GM12878 (cell line): ENCODE measurements at regions not wholly inside any gene's neighbourhood (a gene's known extent, or its start where the extent isn't known, plus 50 kb on each side); places are given as distances from the start of the nearest gene placed in this dataset.

Experiments used
- ATAC-seq: fragments of 200-7000 bp; cut with Tn5 transposase; 3 replicates; pipeline ENCODE4 v1.9.1; 2020; ENCODE audit warnings: mild to moderate bottlenecking, moderate library complexity
- BruUV-seq: library from RNA; stranded (reverse); fragments of 400-500 nt; replicated peaks from 2 replicates; lab custom pipeline; 2021; lab: Mats Ljungman, UMichigan
- CTCF ChIA-PET: fragments of 300-600 bp; sonication (Branson Sonifier 250); formaldehyde crosslinking; extraction: SDS; loops from one replicate; lab custom pipeline; 2021; ENCODE audit warnings: inconsistent platforms; lab: Yijun Ruan, JAX
- POLR2A ChIA-PET: fragments of 350-600 bp; formaldehyde crosslinking; extraction: SDS; loops from one replicate; lab custom pipeline; 2021; ENCODE audit warnings: inconsistent platforms; lab: Charles Lee
- RAD21 ChIA-PET: fragments of 300-600 bp; sonication (Branson Sonifier 250); formaldehyde crosslinking; loops from one replicate; lab custom pipeline; 2023; ENCODE audit warnings: antibody characterized with exemption; ENCODE audit not compliant: unreplicated experiment; lab: Charles Lee
- SMC1A ChIA-PET: fragments of 300-600 bp; sonication (Branson Sonifier 250); formaldehyde crosslinking; loops from one replicate; lab custom pipeline; 2023; ENCODE audit not compliant: unreplicated experiment, uncharacterized antibody; lab: Charles Lee
- DNase-seq: peaks from one replicate; pipeline ENCODE4 v3.0.0-alpha.2; 2011; ENCODE audit warnings: low read depth, low spot score
- FAIRE-seq: peaks from 3 replicates; lab custom pipeline; 2011; peaks lifted over from hg19 to GRCh38; lab: Jason Lieb, UNC
- H2AFZ ChIP-seq: 2 replicates; pipeline ENCODE4 v1.6.0; 2011; ENCODE audit warnings: low read depth, low read length, control low read depth; ENCODE audit not compliant: control insufficient read depth
- H3K27ac ChIP-seq: 2 replicates; pipeline ENCODE4 v1.5.1; 2011; ENCODE audit warnings: control low read depth; ENCODE audit not compliant: control insufficient read depth, insufficient read depth
- H3K27me3 ChIP-seq, 2 experiments: replicated peaks in 1 of 2; 2 replicates each; pipeline versions ENCODE4 v1.6.0 to v1.6.1; 2011; ENCODE audit warnings: low read length in 1 of 2; ENCODE audit not compliant: control insufficient read depth in 2 of 2, insufficient read depth in 2 of 2
- H3K36me3 ChIP-seq, 2 experiments: 2 replicates each; pipeline ENCODE4 v1.5.1; 2011; ENCODE audit warnings: low read length in 1 of 2; ENCODE audit not compliant: control insufficient read depth in 2 of 2, insufficient read depth in 2 of 2
- H3K4me1 ChIP-seq: 2 replicates; pipeline ENCODE4 v1.6.1; 2011; ENCODE audit warnings: mild to moderate bottlenecking, low read length, moderate library complexity, mixed read lengths; ENCODE audit not compliant: control insufficient read depth, insufficient read depth
- H3K4me2 ChIP-seq: 2 replicates; pipeline ENCODE4 v1.6.0; 2011; ENCODE audit warnings: control low read depth; ENCODE audit not compliant: control insufficient read depth, insufficient read depth
- H3K4me3 ChIP-seq: fragments of 200-600 bp; sonication (generic); 2 replicates; pipeline ENCODE4 v1.5.1; 2016
- H3K79me2 ChIP-seq: 2 replicates; pipeline ENCODE4 v1.6.0; 2011; ENCODE audit warnings: low read length; ENCODE audit not compliant: control insufficient read depth, insufficient read depth
- H3K9ac ChIP-seq: 2 replicates; pipeline ENCODE4 v1.8.0; 2011; ENCODE audit warnings: low read length, control low read depth, mixed read lengths; ENCODE audit not compliant: control insufficient read depth, insufficient read depth
- H3K9me3 ChIP-seq: replicated peaks from 3 replicates; pipeline ENCODE4 v1.5.1; 2011; ENCODE audit warnings: mild to moderate bottlenecking, low read length; ENCODE audit not compliant: control insufficient read depth, insufficient read depth
- H4K20me1 ChIP-seq: 2 replicates; pipeline ENCODE4 v1.6.0; 2011; ENCODE audit not compliant: control insufficient read depth, insufficient read depth
- ATF2 ChIP-seq: IDR thresholded peaks from 2 replicates; pipeline ENCODE4 v1.6.1; 2012; ENCODE audit warnings: low read length, inconsistent platforms
- BCL3 ChIP-seq: IDR thresholded peaks from 2 replicates; pipeline ENCODE4 v1.6.1; 2011; ENCODE audit warnings: borderline replicate concordance, low read depth, mild to moderate bottlenecking, moderate library complexity, low read length; ENCODE audit not compliant: insufficient read depth, poor library complexity, severe bottlenecking
- BMI1 ChIP-seq: fragments of 450-650 bp; IDR thresholded peaks from 2 replicates; pipeline ENCODE4 v1.6.1; 2016; ENCODE audit warnings: mild to moderate bottlenecking, moderate library complexity, borderline replicate concordance
- CBX5 ChIP-seq: sonication (generic); IDR thresholded peaks from 2 replicates; pipeline ENCODE4 v1.6.1; 2016; ENCODE audit warnings: low read depth, moderate library complexity, mild to moderate bottlenecking, inconsistent platforms
- GABPA ChIP-seq: IDR thresholded peaks from 2 replicates; pipeline ENCODE4 v1.6.1; 2014; ENCODE audit warnings: antibody characterized with exemption, low read depth, mild to moderate bottlenecking, inconsistent platforms
- HCFC1 ChIP-seq: fragments of 150-350 bp; IDR thresholded peaks from 2 replicates; pipeline ENCODE4 v1.6.1; 2014; ENCODE audit warnings: low read length
- IKZF2 ChIP-seq, 2 experiments: fragments of 450-650 bp; IDR thresholded peaks; 2 replicates each; pipeline ENCODE4 v1.6.1; 2017; ENCODE audit warnings: mild to moderate bottlenecking in 2 of 2, moderate library complexity in 2 of 2
- IRF3 ChIP-seq: fragments of 450-650 bp; IDR thresholded peaks from 2 replicates; pipeline ENCODE4 v1.6.1; 2014; ENCODE audit warnings: mild to moderate bottlenecking
- NFYB ChIP-seq: IDR thresholded peaks from 2 replicates; pipeline ENCODE4 v1.6.1; 2011; ENCODE audit warnings: low read depth, mild to moderate bottlenecking, low read length, improper control_type of control experiment, moderate library complexity; ENCODE audit not compliant: insufficient read depth
- SIX5 ChIP-seq: IDR thresholded peaks from 2 replicates; pipeline ENCODE4 v1.6.1; 2011; ENCODE audit warnings: mild to moderate bottlenecking, low read depth, low read length, moderate library complexity; ENCODE audit not compliant: severe bottlenecking
- ZNF687 ChIP-seq: fragments of 450-650 bp; IDR thresholded peaks from 2 replicates; pipeline ENCODE4 v1.6.1; 2017; ENCODE audit warnings: mild to moderate bottlenecking, moderate library complexity
- WGBS: methylation state at CpG from one replicate; pipeline ENCODE4 v1.1.6; 2016; ENCODE audit warnings: low lambda C conversion rate; ENCODE audit not compliant: insufficient replicate concordance, insufficient coverage; ENCODE audit errors: missing lambda C conversion rate; 5-methylcytosine and 5-hydroxymethylcytosine counted together
- in situ Hi-C: fragments of 300-500 bp; cut with MboI; formaldehyde crosslinking; loops from 9 replicates; pipeline ENCODE4 v1.14.3; 2018; ENCODE audit warnings: mixed read lengths
- intact Hi-C: fragments of 100-400 bp; cut with micrococcal nuclease; formaldehyde crosslinking; loops from one replicate; pipeline ENCODE4 v1.14.2; 2022; ENCODE audit not compliant: unreplicated experiment
- TF ChIP-seq, protein P1 (sequence below): fragments of 450-650 bp; IDR thresholded peaks from 2 replicates; pipeline ENCODE4 v1.6.1; 2016; ENCODE audit warnings: mild to moderate bottlenecking, moderate library complexity, borderline replicate concordance

- no peak for TF ChIP-seq ZNF687
- TF ChIP-seq SIX5 = no peak
- no peak for TF ChIP-seq BCL3
Measured at GRCh38 chr7:11952972-11953371, 121.0 kb upstream of the THSD7A start (continued).

- H3K79me2 ChIP-seq = no peaks in the 10 kb centered on the region
- BruUV-seq = no TSS peak
- no peak overlapping the region for H3K4me3 ChIP-seq
- H3K9ac ChIP-seq = no peak overlapping the region
- POLR2A ChIA-PET = no interaction called here
- H3K9me3 ChIP-seq = no peaks in the 10 kb centered on the region
- H4K20me1 ChIP-seq = no peaks in the 10 kb centered on the region
- no peaks in the 10 kb centered on the region for H3K27me3 ChIP-seq
- ATAC-seq (no peak), DNase-seq (no peak), FAIRE-seq (no peak)
- WGBS = 40% methylated on average over 5 of the region's 5 CpGs
- intact Hi-C loops (no loop called here), in situ Hi-C loops (no loop called here)
- RAD21 ChIA-PET = no interaction called here
- SMC1A ChIA-PET = no interaction called here
- no peaks in the 10 kb centered on the region for H3K36me3 ChIP-seq
- H2AFZ ChIP-seq = no peak overlapping the region
- no peak overlapping the region for H3K4me2 ChIP-seq
- CTCF ChIA-PET = no interaction called here
- H3K4me1 ChIP-seq = no peaks in the 10 kb centered on the region
- no peak overlapping the region for H3K27ac ChIP-seq
- TF ChIP-seq BMI1 (no peak), IRF3 (no peak), CBX5 (no peak), IKZF2 (IDR thresholded peaks at IDR 0.05) (no peak), GABPA (no peak), HCFC1 (no peak), ATF2 (no peak), NFYB (no peak)
- TF ChIP-seq, protein P1, sequence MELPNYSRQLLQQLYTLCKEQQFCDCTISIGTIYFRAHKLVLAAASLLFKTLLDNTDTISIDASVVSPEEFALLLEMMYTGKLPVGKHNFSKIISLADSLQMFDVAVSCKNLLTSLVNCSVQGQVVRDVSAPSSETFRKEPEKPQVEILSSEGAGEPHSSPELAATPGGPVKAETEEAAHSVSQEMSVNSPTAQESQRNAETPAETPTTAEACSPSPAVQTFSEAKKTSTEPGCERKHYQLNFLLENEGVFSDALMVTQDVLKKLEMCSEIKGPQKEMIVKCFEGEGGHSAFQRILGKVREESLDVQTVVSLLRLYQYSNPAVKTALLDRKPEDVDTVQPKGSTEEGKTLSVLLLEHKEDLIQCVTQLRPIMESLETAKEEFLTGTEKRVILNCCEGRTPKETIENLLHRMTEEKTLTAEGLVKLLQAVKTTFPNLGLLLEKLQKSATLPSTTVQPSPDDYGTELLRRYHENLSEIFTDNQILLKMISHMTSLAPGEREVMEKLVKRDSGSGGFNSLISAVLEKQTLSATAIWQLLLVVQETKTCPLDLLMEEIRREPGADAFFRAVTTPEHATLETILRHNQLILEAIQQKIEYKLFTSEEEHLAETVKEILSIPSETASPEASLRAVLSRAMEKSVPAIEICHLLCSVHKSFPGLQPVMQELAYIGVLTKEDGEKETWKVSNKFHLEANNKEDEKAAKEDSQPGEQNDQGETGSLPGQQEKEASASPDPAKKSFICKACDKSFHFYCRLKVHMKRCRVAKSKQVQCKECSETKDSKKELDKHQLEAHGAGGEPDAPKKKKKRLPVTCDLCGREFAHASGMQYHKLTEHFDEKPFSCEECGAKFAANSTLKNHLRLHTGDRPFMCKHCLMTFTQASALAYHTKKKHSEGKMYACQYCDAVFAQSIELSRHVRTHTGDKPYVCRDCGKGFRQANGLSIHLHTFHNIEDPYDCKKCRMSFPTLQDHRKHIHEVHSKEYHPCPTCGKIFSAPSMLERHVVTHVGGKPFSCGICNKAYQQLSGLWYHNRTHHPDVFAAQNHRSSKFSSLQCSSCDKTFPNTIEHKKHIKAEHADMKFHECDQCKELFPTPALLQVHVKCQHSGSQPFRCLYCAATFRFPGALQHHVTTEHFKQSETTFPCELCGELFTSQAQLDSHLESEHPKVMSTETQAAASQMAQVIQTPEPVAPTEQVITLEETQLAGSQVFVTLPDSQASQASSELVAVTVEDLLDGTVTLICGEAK = no peak
Measured at GRCh38 chr7:11956991-11957390, 125.0 kb upstream of the THSD7A start.
